ENCODE measurements at regions not wholly inside any gene's neighbourhood (a gene's known extent, or its start where the extent isn't known, plus 50 kb on each side); places are given as distances from the start of the nearest gene placed in this dataset.

GRCh38 chr3:162879021-162879562 lies 1382.5 kb downstream of the OTOL1 start:
- no peaks in the 10 kb centered on the region for H3K27me3 ChIP-seq (ENCODE audit: control insufficient read depth, insufficient read depth, low read length)
- no peak for DNase-seq (ENCODE audit: low read depth, low spot score)
- ChIA-PET POLR2A (no interaction called here), CTCF (no interaction called here)
- H3K4me3 ChIP-seq (ENCODE audit: low read depth, low read length) = no peak overlapping the region
- no peaks in the 10 kb centered on the region for H3K9me3 ChIP-seq (ENCODE audit: control insufficient read depth, insufficient read depth, low read length)
- no peak for TF ChIP-seq CTCF (IDR thresholded peaks at IDR 0.05; ENCODE audit: low read depth, low read length)
- H3K27ac ChIP-seq (ENCODE audit: low read depth, low read length) = no peak overlapping the region

- POLR2A ChIA-PET = no interaction called here
- DNase-seq (ENCODE audit: low read depth, low spot score) = no peak
- Histone ChIP-seq H3K27ac (ENCODE audit: low read depth, low read length) (no peak overlapping the region), H3K27me3 (ENCODE audit: control insufficient read depth, insufficient read depth, low read length) (no peaks in the 10 kb centered on the region), H3K4me3 (ENCODE audit: low read depth, low read length) (no peak overlapping the region), H3K9me3 (ENCODE audit: control insufficient read depth, insufficient read depth, low read length) (no peaks in the 10 kb centered on the region)
- CTCF ChIA-PET = no interaction called here
- TF ChIP-seq CTCF (IDR thresholded peaks at IDR 0.05; ENCODE audit: low read depth, low read length) = no peak
These were observed 1387.8 kb downstream of the OTOL1 start for GRCh38 chr3:162884373-162884772.

GRCh38 chr3:162892921-162893793 lies 1396.5 kb downstream of the OTOL1 start:
- CTCF ChIA-PET = no interaction called here
- Histone ChIP-seq H3K27me3 (ENCODE audit: control insufficient read depth, insufficient read depth, low read length) (no peaks in the 10 kb centered on the region), H3K27ac (ENCODE audit: low read depth, low read length) (no peak overlapping the region), H3K4me3 (ENCODE audit: low read depth, low read length) (no peak overlapping the region), H3K9me3 (ENCODE audit: control insufficient read depth, insufficient read depth, low read length) (no peaks in the 10 kb centered on the region)
- no peak for DNase-seq (ENCODE audit: low read depth, low spot score)
- POLR2A ChIA-PET = no interaction called here
- no peak for TF ChIP-seq CTCF (IDR thresholded peaks at IDR 0.05; ENCODE audit: low read depth, low read length)

GRCh38 chr3:162897291-162897690 lies 1400.7 kb downstream of the OTOL1 start:
- DNase-seq (ENCODE audit: low read depth, low spot score) = no peak
- TF ChIP-seq CTCF (IDR thresholded peaks at IDR 0.05; ENCODE audit: low read depth, low read length) = no peak
- Histone ChIP-seq H3K9me3 (ENCODE audit: control insufficient read depth, insufficient read depth, low read length) (no peaks in the 10 kb centered on the region), H3K27me3 (ENCODE audit: control insufficient read depth, insufficient read depth, low read length) (no peaks in the 10 kb centered on the region), H3K4me3 (ENCODE audit: low read depth, low read length) (no peak overlapping the region), H3K27ac (ENCODE audit: low read depth, low read length) (no peak overlapping the region)
- ChIA-PET CTCF (no interaction called here), POLR2A (no interaction called here)

GRCh38 chr3:162932503-162932902 lies 1435.9 kb downstream of the OTOL1 start:
- TF ChIP-seq CTCF (IDR thresholded peaks at IDR 0.05; ENCODE audit: low read depth, low read length) = no peak
- Histone ChIP-seq H3K27ac (ENCODE audit: low read depth, low read length) (no peak overlapping the region), H3K9me3 (ENCODE audit: control insufficient read depth, insufficient read depth, low read length) (no peaks in the 10 kb centered on the region), H3K4me3 (ENCODE audit: low read depth, low read length) (no peak overlapping the region), H3K27me3 (ENCODE audit: control insufficient read depth, insufficient read depth, low read length) (no peaks in the 10 kb centered on the region)
- ChIA-PET CTCF (no interaction called here), POLR2A (no interaction called here)
- no peak for DNase-seq (ENCODE audit: low read depth, low spot score)
